ENCODE measurements at regions not wholly inside any gene's neighbourhood (a gene's known extent, or its start where the extent isn't known, plus 50 kb on each side); places are given as distances from the start of the nearest gene placed in this dataset.

GRCh38 chr12:126424696-126425095 lies 1359.5 kb downstream of the AACS start:
- no peak overlapping the region for H3K27ac Mint-ChIP-seq
- no peak for TF ChIP-seq CTCF (IDR thresholded peaks at IDR 0.05)
- intact Hi-C loops (cut with micrococcal nuclease), result no loop called here
- DNase-seq, result no peak
- H3K4me1 Mint-ChIP-seq (ENCODE audit: low read depth), result no peaks in the 10 kb centered on the region
- H3K36me3 Mint-ChIP-seq (ENCODE audit: low read depth), result no peaks in the 10 kb centered on the region
- POLR2A ChIA-PET, result no interaction called here
- ATAC-seq, result no peak
- H3K27me3 Mint-ChIP-seq, result no peaks in the 10 kb centered on the region
- CTCF ChIA-PET, result no interaction called here
- peaks cover 7% of the 10 kb centered on the region for H3K9me3 Mint-ChIP-seq
- H3K4me3 Mint-ChIP-seq, result no peak overlapping the region

- ATAC-seq (no peak), DNase-seq (no peak)
- ChIA-PET CTCF (no interaction called here), POLR2A (no interaction called here)
- intact Hi-C loops (cut with micrococcal nuclease), result no loop called here
- no peak for TF ChIP-seq CTCF (IDR thresholded peaks at IDR 0.05)
- no peak overlapping the region for H3K27ac Mint-ChIP-seq
- no peaks in the 10 kb centered on the region for H3K36me3 Mint-ChIP-seq (ENCODE audit: low read depth)
- H3K4me3 Mint-ChIP-seq, result no peak overlapping the region
- H3K9me3 Mint-ChIP-seq, result peaks cover 8% of the 10 kb centered on the region
- no peaks in the 10 kb centered on the region for H3K4me1 Mint-ChIP-seq (ENCODE audit: low read depth)
- no peaks in the 10 kb centered on the region for H3K27me3 Mint-ChIP-seq
Measured at GRCh38 chr12:126425264-126425663, 1360.0 kb downstream of the AACS start.

- no peak for TF ChIP-seq CTCF (IDR thresholded peaks at IDR 0.05)
- no peak for ATAC-seq
- intact Hi-C loops (cut with micrococcal nuclease), result no loop called here
Measured at GRCh38 chr12:126428769-126429168, 1363.5 kb downstream of the AACS start.

GRCh38 chr12:126430921-126431320 lies 1365.7 kb downstream of the AACS start:
- ChIA-PET CTCF (no interaction called here), POLR2A (no interaction called here)
- TF ChIP-seq CTCF (IDR thresholded peaks at IDR 0.05), result no peak
- H3K9me3 Mint-ChIP-seq, result peaks cover 14% of the 10 kb centered on the region
- H3K27me3 Mint-ChIP-seq, result no peaks in the 10 kb centered on the region
- no peak overlapping the region for H3K27ac Mint-ChIP-seq
- no peak overlapping the region for H3K4me3 Mint-ChIP-seq
- ATAC-seq (no peak), DNase-seq (no peak)
- intact Hi-C loops (cut with micrococcal nuclease), result no loop called here
- H3K4me1 Mint-ChIP-seq (ENCODE audit: low read depth), result no peaks in the 10 kb centered on the region
- no peaks in the 10 kb centered on the region for H3K36me3 Mint-ChIP-seq (ENCODE audit: low read depth)

More at GRCh38 chr12:126428769-126429168, 1363.5 kb downstream of the AACS start:
- H3K4me1 Mint-ChIP-seq (ENCODE audit: low read depth), result no peaks in the 10 kb centered on the region
- no peak overlapping the region for H3K27ac Mint-ChIP-seq
- H3K36me3 Mint-ChIP-seq (ENCODE audit: low read depth), result no peaks in the 10 kb centered on the region
- ChIA-PET CTCF (no interaction called here), POLR2A (no interaction called here)
- DNase-seq, result no peak
- no peaks in the 10 kb centered on the region for H3K27me3 Mint-ChIP-seq
- peaks cover 12% of the 10 kb centered on the region for H3K9me3 Mint-ChIP-seq
- no peak overlapping the region for H3K4me3 Mint-ChIP-seq

- H3K27me3 Mint-ChIP-seq, result no peaks in the 10 kb centered on the region
- POLR2A ChIA-PET, result no interaction called here
- DNase-seq, result no peak
- intact Hi-C loops (cut with micrococcal nuclease), result no loop called here
- H3K36me3 Mint-ChIP-seq (ENCODE audit: low read depth), result no peaks in the 10 kb centered on the region
- CTCF ChIA-PET, result no interaction called here
- ATAC-seq, result no peak
- no peaks in the 10 kb centered on the region for H3K4me1 Mint-ChIP-seq (ENCODE audit: low read depth)
- H3K4me3 Mint-ChIP-seq, result no peak overlapping the region
- peaks cover 14% of the 10 kb centered on the region for H3K9me3 Mint-ChIP-seq
- TF ChIP-seq CTCF (IDR thresholded peaks at IDR 0.05), result no peak
- H3K27ac Mint-ChIP-seq, result no peak overlapping the region
Measured at GRCh38 chr12:126431767-126432166, 1366.5 kb downstream of the AACS start.
